ENCODE measurements at regions not wholly inside any gene's neighbourhood (a gene's known extent, or its start where the extent isn't known, plus 50 kb on each side); places are given as distances from the start of the nearest gene placed in this dataset.
"Not testable (repeated sequence)": the region's sequence is repeated elsewhere in the genome, so short reads cannot be mapped to it uniquely, and the experiment has no call there.

DNA sequence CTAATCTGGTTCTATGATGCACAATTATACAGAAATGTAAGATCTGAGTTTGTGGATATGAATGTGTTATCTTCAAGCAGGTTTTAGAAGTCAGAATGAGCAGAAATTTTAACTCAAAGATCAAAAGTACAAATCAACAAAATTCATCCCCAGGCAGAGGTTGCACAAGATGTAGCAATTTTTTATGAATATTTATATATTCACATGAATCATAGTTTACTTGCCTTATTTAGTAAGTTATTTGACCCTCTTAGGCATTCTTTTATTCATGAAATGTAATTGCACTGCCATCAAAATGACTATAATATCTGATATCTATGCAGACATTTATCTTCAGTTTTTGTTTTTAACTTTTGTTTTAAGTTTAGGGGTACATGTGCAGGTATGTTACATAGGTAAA, 103.1 kb upstream of the DAZL start:
- Histone ChIP-seq H3K36me3 (no peaks in the 10 kb centered on the region), H3K27me3 (no peaks in the 10 kb centered on the region), H3K27ac (no peak overlapping the region), H3K9me3 (no peaks in the 10 kb centered on the region), H3K4me1 (no peaks in the 10 kb centered on the region), H3K4me3 (no peak overlapping the region)
- in situ Hi-C loops (cut with MboI; ENCODE audit: low pct_ligation_motif_present in 1 of 4, low pct_unique_long_range_greater_than_20kb in 1 of 4, low sequenced_read_pairs in 3 of 4) (no loop called here), intact Hi-C loops (cut with DNase I; ENCODE audit: low total_unique reads) (no loop called here)
- DNase-seq: no peak
- TF ChIP-seq EP300 (IDR thresholded peaks at IDR 0.05; ENCODE audit: low read depth) (no peak), POLR2AphosphoS5 (IDR thresholded peaks at IDR 0.05) (no peak), POLR2A (IDR thresholded peaks at IDR 0.05) (no peak)
- TF ChIP-seq, protein P1, sequence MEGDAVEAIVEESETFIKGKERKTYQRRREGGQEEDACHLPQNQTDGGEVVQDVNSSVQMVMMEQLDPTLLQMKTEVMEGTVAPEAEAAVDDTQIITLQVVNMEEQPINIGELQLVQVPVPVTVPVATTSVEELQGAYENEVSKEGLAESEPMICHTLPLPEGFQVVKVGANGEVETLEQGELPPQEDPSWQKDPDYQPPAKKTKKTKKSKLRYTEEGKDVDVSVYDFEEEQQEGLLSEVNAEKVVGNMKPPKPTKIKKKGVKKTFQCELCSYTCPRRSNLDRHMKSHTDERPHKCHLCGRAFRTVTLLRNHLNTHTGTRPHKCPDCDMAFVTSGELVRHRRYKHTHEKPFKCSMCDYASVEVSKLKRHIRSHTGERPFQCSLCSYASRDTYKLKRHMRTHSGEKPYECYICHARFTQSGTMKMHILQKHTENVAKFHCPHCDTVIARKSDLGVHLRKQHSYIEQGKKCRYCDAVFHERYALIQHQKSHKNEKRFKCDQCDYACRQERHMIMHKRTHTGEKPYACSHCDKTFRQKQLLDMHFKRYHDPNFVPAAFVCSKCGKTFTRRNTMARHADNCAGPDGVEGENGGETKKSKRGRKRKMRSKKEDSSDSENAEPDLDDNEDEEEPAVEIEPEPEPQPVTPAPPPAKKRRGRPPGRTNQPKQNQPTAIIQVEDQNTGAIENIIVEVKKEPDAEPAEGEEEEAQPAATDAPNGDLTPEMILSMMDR (IDR thresholded peaks at IDR 0.05): no peak

DNA sequence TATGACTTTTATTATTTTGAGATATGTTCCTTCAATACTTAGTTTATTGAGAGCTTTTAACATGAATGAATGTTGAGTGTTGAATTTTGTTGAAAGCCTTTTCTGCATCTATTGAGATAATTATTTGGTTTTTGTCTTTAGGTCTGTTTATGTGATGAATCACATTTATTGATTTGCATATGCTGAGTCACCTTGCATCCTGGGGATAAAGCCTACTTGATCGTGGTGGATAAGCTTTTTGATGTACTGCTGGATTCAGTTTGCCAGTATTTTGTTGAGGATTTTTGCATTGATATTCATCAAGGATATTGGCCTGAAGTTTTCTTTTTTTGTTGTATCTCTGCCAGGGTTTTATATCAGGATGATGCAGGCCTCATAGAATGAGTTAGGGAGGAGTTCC, 106.5 kb upstream of the DAZL start:
- H3K36me3 ChIP-seq; intact Hi-C loops (cut with DNase I; ENCODE audit: low total_unique reads); H3K4me3 ChIP-seq; DNase-seq; H3K27me3 ChIP-seq; in situ Hi-C loops (cut with MboI; ENCODE audit: low pct_ligation_motif_present in 1 of 4, low pct_unique_long_range_greater_than_20kb in 1 of 4, low sequenced_read_pairs in 3 of 4); H3K27ac ChIP-seq; H3K4me1 ChIP-seq; H3K9me3 ChIP-seq: not testable (repeated sequence)
- 45 to 75% methylated on average over 1 of the region's 1 CpG for WGBS, 2 donors (ENCODE audit: low coverage in 1 of 2)

DNA sequence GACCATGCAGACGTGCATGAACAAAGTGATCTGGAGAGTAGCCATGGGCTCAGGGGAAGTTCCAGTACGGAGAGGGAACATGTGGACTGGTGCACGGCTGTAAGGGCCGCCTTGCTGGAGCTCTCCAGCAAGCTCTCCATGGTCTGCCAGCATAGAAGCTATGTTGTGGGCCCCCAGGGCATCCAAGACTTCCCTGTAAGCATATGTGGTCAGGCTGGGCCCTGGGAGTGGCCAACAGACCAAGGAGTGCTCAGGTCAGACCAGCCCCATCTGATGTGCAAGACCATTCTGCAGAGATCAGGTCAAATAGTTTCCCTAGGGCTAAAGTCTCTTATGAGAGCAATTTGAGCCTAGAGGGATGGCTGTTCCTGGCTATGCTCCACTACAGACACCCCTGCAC, 110.1 kb upstream of the DAZL start:
- TF ChIP-seq POLR2A (IDR thresholded peaks at IDR 0.05): no peak
- TF ChIP-seq, protein P1 (IDR thresholded peaks at IDR 0.05): no peak
- TF ChIP-seq POLR2AphosphoS5 (IDR thresholded peaks at IDR 0.05): no peak
- no peak for TF ChIP-seq EP300 (IDR thresholded peaks at IDR 0.05; ENCODE audit: low read depth)
- Histone ChIP-seq H3K36me3 (no peaks in the 10 kb centered on the region), H3K4me1 (no peaks in the 10 kb centered on the region), H3K9me3 (no peaks in the 10 kb centered on the region), H3K27me3 (no peaks in the 10 kb centered on the region), H3K27ac (no peak overlapping the region), H3K4me3 (no peak overlapping the region)
- DNase-seq: no peak
- WGBS, 2 donors (ENCODE audit: low coverage in 1 of 2): 40 to 77% methylated on average over 1 to 4 of the region's 4 CpGs
- intact Hi-C loops (cut with DNase I; ENCODE audit: low total_unique reads) (no loop called here), in situ Hi-C loops (cut with MboI; ENCODE audit: low pct_ligation_motif_present in 1 of 4, low pct_unique_long_range_greater_than_20kb in 1 of 4, low sequenced_read_pairs in 3 of 4) (no loop called here)

DNA sequence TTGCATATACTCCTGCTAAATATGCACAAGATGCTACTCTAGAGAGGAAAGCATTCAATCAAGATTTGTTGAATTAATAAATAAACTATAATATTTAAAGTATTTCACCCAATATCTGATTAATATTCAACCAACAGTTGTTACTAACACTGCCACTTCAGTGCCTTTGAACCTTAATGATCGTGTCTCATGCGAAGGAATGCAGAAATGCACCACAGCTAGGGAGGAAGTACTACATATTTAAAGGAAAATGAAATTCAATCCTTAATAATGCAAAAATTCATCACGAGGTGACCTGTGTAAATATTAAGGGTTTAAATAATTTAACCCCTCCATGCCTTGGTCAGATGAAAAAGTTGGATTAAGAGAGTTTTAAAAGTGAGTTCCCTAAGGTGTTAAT, 114.2 kb upstream of the DAZL start:
- in situ Hi-C loops (cut with MboI; ENCODE audit: low pct_ligation_motif_present in 1 of 4, low pct_unique_long_range_greater_than_20kb in 1 of 4, low sequenced_read_pairs in 3 of 4): no loop called here

DNA sequence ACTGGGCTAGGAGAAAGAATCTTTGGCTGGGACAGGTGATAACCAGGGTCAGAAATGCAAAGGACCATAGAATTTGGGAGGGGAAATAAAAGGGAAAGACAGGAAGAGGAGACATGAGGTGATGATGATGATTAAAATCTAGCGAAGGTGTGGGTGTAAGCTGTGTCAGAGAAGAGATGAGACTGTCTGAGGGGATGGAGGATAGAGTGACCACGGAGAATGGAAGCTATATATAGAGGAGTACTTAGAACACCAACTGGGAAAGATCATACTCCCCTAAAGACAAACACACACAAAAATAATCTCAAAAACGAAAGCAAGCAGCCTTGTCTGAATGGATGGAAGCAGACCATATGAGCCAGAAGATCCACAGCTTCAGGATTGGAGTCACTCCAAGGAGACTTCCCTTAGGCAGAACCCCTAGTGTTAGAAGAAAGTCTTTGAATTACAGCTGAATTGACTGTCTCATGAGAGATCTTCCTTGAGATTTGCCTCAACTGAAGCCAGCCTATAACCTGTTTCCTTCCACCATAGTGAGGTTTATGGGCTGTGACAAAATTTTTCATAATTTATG, 115.2 kb upstream of the DAZL start:
- no peaks in the 10 kb centered on the region for H3K27me3 ChIP-seq
- TF ChIP-seq, protein P1 (IDR thresholded peaks at IDR 0.05): no peak
- TF ChIP-seq EP300 (IDR thresholded peaks at IDR 0.05; ENCODE audit: low read depth) (no peak), POLR2AphosphoS5 (IDR thresholded peaks at IDR 0.05) (no peak), POLR2A (IDR thresholded peaks at IDR 0.05) (no peak)
- no peaks in the 10 kb centered on the region for H3K4me1 ChIP-seq
- H3K27ac ChIP-seq: no peak overlapping the region
- intact Hi-C loops (cut with DNase I; ENCODE audit: low total_unique reads): no loop called here
- no peak for DNase-seq
- H3K4me3 ChIP-seq: no peak overlapping the region
- WGBS, 2 donors (ENCODE audit: low coverage in 1 of 2): 53 to 66% methylated on average over 3 of the region's 3 CpGs
- H3K9me3 ChIP-seq: no peaks in the 10 kb centered on the region
- in situ Hi-C loops (cut with MboI; ENCODE audit: low pct_ligation_motif_present in 1 of 4, low pct_unique_long_range_greater_than_20kb in 1 of 4, low sequenced_read_pairs in 3 of 4): no loop called here
- H3K36me3 ChIP-seq: no peaks in the 10 kb centered on the region

More for the DNA sequence above, 114.2 kb upstream of the DAZL start:
- intact Hi-C loops (cut with DNase I; ENCODE audit: low total_unique reads): no loop called here
- H3K4me1 ChIP-seq: no peaks in the 10 kb centered on the region
- no peak overlapping the region for H3K4me3 ChIP-seq
- TF ChIP-seq EP300 (IDR thresholded peaks at IDR 0.05; ENCODE audit: low read depth): no peak
- no peaks in the 10 kb centered on the region for H3K9me3 ChIP-seq
- WGBS, 2 donors (ENCODE audit: low coverage in 1 of 2): 52 to 62% methylated on average over 3 of the region's 3 CpGs
- no peaks in the 10 kb centered on the region for H3K27me3 ChIP-seq
- no peak for DNase-seq
- no peak overlapping the region for H3K27ac ChIP-seq
- no peaks in the 10 kb centered on the region for H3K36me3 ChIP-seq

Measured in transverse colon (tissue), 4 donors.